ENCODE measurements at regions not wholly inside any gene's neighbourhood (a gene's known extent, or its start where the extent isn't known, plus 50 kb on each side); places are given as distances from the start of the nearest gene placed in this dataset.

DNA sequence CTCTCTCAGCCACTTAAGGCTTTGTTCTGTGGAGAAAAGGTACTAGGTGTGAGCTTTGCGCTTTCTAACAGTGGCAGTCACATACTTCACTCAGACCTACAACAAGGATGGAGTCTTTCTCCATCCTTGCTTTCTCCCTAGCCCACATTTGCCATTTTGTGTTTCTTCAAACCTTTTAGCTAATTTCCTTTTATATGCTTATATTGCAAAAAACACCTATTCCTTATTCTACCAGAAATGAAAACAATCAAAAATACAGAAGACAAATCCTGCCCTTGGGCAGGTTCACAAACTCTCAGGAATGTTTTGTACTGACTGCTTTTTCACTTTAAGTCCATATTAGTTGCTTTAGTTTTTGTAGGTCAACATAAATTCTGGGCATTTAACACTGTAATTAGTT is 914.2 kb downstream of the SQOR start:
- Histone ChIP-seq H3K4me1 (ENCODE audit: control insufficient read depth, insufficient read depth, low read length) (no peaks in the 10 kb centered on the region), H3K36me3 (ENCODE audit: control insufficient read depth, insufficient read depth, low read length) (no peaks in the 10 kb centered on the region), H3K9me3 (ENCODE audit: control insufficient read depth, low read length) (no peaks in the 10 kb centered on the region), H3K9ac (ENCODE audit: extremely low read depth, low read length, poor library complexity, severe bottlenecking) (no peak overlapping the region), H3K4me3 (ENCODE audit: low read length) (no peak overlapping the region), H3K27ac (ENCODE audit: low read depth, low read length) (no peak overlapping the region), H3K27me3 (ENCODE audit: control insufficient read depth, insufficient read depth, low read length, poor library complexity, severe bottlenecking) (no peaks in the 10 kb centered on the region)
- DNase-seq = no peak
- peaks cover 4% of the 10 kb centered on the region for H3K9me3 Mint-ChIP-seq
- H3K27me3 Mint-ChIP-seq (ENCODE audit: insufficient read depth) = no peaks in the 10 kb centered on the region
- H3K4me3 Mint-ChIP-seq = no peak overlapping the region
- WGBS, 2 experiments (ENCODE audit: insufficient coverage in 1 of 2, insufficient read length in 1 of 2) = 88 to 100% methylated on average over 1 of the region's 1 CpG
- TF ChIP-seq, protein P1, sequence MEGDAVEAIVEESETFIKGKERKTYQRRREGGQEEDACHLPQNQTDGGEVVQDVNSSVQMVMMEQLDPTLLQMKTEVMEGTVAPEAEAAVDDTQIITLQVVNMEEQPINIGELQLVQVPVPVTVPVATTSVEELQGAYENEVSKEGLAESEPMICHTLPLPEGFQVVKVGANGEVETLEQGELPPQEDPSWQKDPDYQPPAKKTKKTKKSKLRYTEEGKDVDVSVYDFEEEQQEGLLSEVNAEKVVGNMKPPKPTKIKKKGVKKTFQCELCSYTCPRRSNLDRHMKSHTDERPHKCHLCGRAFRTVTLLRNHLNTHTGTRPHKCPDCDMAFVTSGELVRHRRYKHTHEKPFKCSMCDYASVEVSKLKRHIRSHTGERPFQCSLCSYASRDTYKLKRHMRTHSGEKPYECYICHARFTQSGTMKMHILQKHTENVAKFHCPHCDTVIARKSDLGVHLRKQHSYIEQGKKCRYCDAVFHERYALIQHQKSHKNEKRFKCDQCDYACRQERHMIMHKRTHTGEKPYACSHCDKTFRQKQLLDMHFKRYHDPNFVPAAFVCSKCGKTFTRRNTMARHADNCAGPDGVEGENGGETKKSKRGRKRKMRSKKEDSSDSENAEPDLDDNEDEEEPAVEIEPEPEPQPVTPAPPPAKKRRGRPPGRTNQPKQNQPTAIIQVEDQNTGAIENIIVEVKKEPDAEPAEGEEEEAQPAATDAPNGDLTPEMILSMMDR (conservative IDR thresholded peaks at IDR 0.05) = no peak
- H3K4me1 Mint-ChIP-seq = no peaks in the 10 kb centered on the region
- no peaks in the 10 kb centered on the region for H3K36me3 Mint-ChIP-seq (ENCODE audit: low read depth)
- no peak overlapping the region for H3K27ac Mint-ChIP-seq

DNA sequence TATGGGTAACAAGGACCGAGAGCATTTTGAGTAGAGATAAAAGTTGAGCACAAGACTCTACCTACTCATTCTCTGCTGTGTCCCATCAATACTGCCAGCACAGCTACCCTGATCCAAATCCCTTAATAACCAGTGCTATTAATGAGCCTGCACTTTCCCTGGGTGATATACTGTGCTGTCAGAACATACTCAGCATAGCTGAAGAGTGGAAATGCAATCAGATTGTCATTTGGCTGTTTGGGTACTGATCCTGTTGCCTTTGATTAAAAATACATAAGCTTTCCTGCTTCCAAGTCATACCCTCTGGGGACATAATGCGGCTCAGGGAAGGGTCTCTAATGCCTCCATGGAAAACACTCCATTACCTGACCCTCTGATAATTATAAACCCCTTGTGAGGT is 917.5 kb downstream of the SQOR start:
- H3K4me3 ChIP-seq (ENCODE audit: low read length) = no peak overlapping the region
- no peaks in the 10 kb centered on the region for H3K36me3 ChIP-seq (ENCODE audit: control insufficient read depth, insufficient read depth, low read length)
- H3K9me3 ChIP-seq (ENCODE audit: control insufficient read depth, low read length) = no peaks in the 10 kb centered on the region
- H3K27ac Mint-ChIP-seq = no peak overlapping the region
- TF ChIP-seq, protein P1 (conservative IDR thresholded peaks at IDR 0.05) = no peak
- DNase-seq = no peak
- H3K27me3 Mint-ChIP-seq (ENCODE audit: insufficient read depth) = no peaks in the 10 kb centered on the region
- H3K4me3 Mint-ChIP-seq = no peak overlapping the region
- no peaks in the 10 kb centered on the region for H3K4me1 ChIP-seq (ENCODE audit: control insufficient read depth, insufficient read depth, low read length)
- no peaks in the 10 kb centered on the region for H3K36me3 Mint-ChIP-seq (ENCODE audit: low read depth)
- peaks cover 4% of the 10 kb centered on the region for H3K9me3 Mint-ChIP-seq
- WGBS, 2 experiments (ENCODE audit: insufficient coverage in 1 of 2, insufficient read length in 1 of 2) = 76 to 100% methylated on average over 2 of the region's 2 CpGs
- H3K9ac ChIP-seq (ENCODE audit: extremely low read depth, low read length, poor library complexity, severe bottlenecking) = no peak overlapping the region
- no peak overlapping the region for H3K27ac ChIP-seq (ENCODE audit: low read depth, low read length)
- H3K27me3 ChIP-seq (ENCODE audit: control insufficient read depth, insufficient read depth, low read length, poor library complexity, severe bottlenecking) = no peaks in the 10 kb centered on the region
- no peaks in the 10 kb centered on the region for H3K4me1 Mint-ChIP-seq

DNA sequence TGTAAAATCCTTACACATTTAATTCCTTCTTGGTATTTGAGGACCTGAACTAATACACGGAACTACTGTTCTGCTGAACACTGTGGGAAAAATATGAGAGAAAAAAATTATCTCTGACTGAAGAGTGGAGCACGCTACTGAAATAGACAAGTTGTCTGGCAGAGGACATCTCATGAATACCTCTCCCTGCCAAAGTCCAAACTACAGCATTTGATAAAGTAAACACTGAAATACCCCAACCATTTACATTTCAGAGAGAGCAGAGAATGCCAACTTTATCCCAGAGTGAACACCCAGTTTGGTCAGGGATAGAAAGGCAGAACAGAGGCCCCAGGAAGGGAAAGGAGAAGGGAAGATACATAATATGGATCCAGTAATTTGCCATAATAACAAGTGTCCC is 920.7 kb downstream of the SQOR start:
- Histone ChIP-seq H3K4me3 (ENCODE audit: low read length) (no peak overlapping the region), H3K4me1 (ENCODE audit: control insufficient read depth, insufficient read depth, low read length) (no peaks in the 10 kb centered on the region), H3K9me3 (ENCODE audit: control insufficient read depth, low read length) (no peaks in the 10 kb centered on the region), H3K36me3 (ENCODE audit: control insufficient read depth, insufficient read depth, low read length) (no peaks in the 10 kb centered on the region), H3K27ac (ENCODE audit: low read depth, low read length) (no peak overlapping the region), H3K9ac (ENCODE audit: extremely low read depth, low read length, poor library complexity, severe bottlenecking) (no peak overlapping the region), H3K27me3 (ENCODE audit: control insufficient read depth, insufficient read depth, low read length, poor library complexity, severe bottlenecking) (no peaks in the 10 kb centered on the region)
- Mint-ChIP-seq H3K27me3 (ENCODE audit: insufficient read depth) (no peaks in the 10 kb centered on the region), H3K4me1 (no peaks in the 10 kb centered on the region), H3K4me3 (no peak overlapping the region), H3K9me3 (no peaks in the 10 kb centered on the region), H3K27ac (no peak overlapping the region), H3K36me3 (ENCODE audit: low read depth) (no peaks in the 10 kb centered on the region)
- 100% methylated on average over 2 of the region's 2 CpGs; no CpG with 5 or more reads in 1 of the 2 experiments for WGBS, 2 experiments (ENCODE audit: insufficient coverage in 1 of 2, insufficient read length in 1 of 2)
- TF ChIP-seq, protein P1 (conservative IDR thresholded peaks at IDR 0.05) = no peak
- DNase-seq = no peak
